OCI-LY3 (cell line): ENCODE measurements at regions not wholly inside any gene's neighbourhood (a gene's known extent, or its start where the extent isn't known, plus 50 kb on each side); places are given as distances from the start of the nearest gene placed in this dataset.

Experiments used
- CTCF ChIP-seq: fragments of 200-600, 300-600 bp; sonication (generic); IDR thresholded peaks from 2 replicates; pipeline ENCODE4 v1.5.1; 2014; ENCODE audit warnings: antibody characterized with exemption, low read length, low read depth
- EZH2phosphoT487 ChIP-seq: fragments of 200-600 bp; shearing (Covaris generic); IDR thresholded peaks from 2 replicates; pipeline ENCODE4 v1.6.1; 2018; ENCODE audit warnings: antibody characterized with exemption, mixed run types, low read depth

GRCh38 chr3:174442302-174442682, 416.8 kb upstream of the NAALADL2 start:
- TF ChIP-seq EZH2phosphoT487 (no peak), CTCF (no peak)
